OCI-LY1 (cell line): ENCODE measurements at regions not wholly inside any gene's neighbourhood (a gene's known extent, or its start where the extent isn't known, plus 50 kb on each side); places are given as distances from the start of the nearest gene placed in this dataset.

Experiments used
- CTCF ChIP-seq: fragments of 200-600 bp; sonication (generic), shearing (Covaris generic); IDR thresholded peaks from 2 replicates; pipeline ENCODE4 v1.5.1; 2017; ENCODE audit warnings: mild to moderate bottlenecking, antibody characterized with exemption, low read length, moderate library complexity, mixed read lengths
- EZH2 ChIP-seq: fragments of 200-600 bp; sonication (generic), shearing (Covaris generic); IDR thresholded peaks from 2 replicates; pipeline ENCODE4 v1.8.0; 2017; ENCODE audit warnings: borderline replicate concordance, mixed run types, mild to moderate bottlenecking, antibody characterized with exemption, low read length, moderate library complexity, mixed read lengths

- TF ChIP-seq CTCF (no peak), EZH2 (no peak)
Measured at GRCh38 chr7:19560111-19560883, 148.5 kb downstream of the POLR1F start.
